GM12864 (cell line): ENCODE measurements at regions not wholly inside any gene's neighbourhood (a gene's known extent, or its start where the extent isn't known, plus 50 kb on each side); places are given as distances from the start of the nearest gene placed in this dataset.
"Not testable (repeated sequence)": the region's sequence is repeated elsewhere in the genome, so short reads cannot be mapped to it uniquely, and the experiment has no call there.

Experiments used
- DNase-seq: peaks from one replicate; pipeline ENCODE4 v3.0.0-alpha.2; 2011; ENCODE audit warnings: low read depth
- H3K4me3 ChIP-seq: 2 replicates; pipeline ENCODE4 v1.5.1; 2011; ENCODE audit warnings: mild to moderate bottlenecking, low read depth, low read length, control low read depth
- CTCF ChIP-seq: IDR thresholded peaks from 2 replicates; pipeline ENCODE4 v1.5.1; 2011; ENCODE audit warnings: low read depth, mild to moderate bottlenecking, moderate library complexity, low read length, control low read depth, inconsistent platforms; ENCODE audit errors: missing control alignments

GRCh38 chr20:53773792-53774401, 180.3 kb upstream of the ZNF217 start:
- no peak for DNase-seq
- TF ChIP-seq CTCF = no peak
- H3K4me3 ChIP-seq = no peak overlapping the region

DNA sequence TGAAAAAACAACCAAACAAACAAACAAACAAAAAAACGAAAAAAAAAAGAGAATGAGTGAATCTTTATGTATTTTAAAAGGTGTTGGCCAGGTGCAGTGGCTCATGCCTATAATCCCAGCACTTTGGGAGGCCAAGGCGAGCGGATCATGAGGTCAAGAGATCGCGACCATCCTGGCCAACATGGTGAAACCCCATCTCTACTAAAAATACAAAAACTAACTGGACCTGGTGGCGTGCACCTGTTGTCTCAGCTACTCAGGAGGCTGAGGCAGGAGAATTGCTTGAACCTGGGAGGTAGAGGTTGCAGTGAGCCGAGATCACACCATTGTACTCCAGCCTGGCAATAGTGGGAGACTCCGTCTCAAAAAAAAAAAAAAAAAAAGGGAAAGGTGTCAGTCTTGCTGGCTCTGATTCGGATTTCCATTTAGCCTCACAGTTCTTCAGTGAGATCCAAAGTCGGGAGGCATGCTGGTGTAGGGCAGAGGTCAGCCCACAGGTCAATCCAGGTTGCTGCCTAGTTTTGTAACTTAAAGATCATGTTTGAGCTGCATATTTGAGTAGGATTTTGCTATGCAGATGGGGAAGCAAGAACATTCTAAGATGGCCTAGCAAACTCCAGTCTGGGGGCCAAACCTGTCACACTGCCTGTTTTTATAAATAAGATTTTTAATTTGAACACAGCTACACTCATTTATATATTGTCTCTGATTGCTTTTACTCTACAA, 179.6 kb upstream of the ZNF217 start:
- not testable (repeated sequence) for H3K4me3 ChIP-seq, DNase-seq

DNA sequence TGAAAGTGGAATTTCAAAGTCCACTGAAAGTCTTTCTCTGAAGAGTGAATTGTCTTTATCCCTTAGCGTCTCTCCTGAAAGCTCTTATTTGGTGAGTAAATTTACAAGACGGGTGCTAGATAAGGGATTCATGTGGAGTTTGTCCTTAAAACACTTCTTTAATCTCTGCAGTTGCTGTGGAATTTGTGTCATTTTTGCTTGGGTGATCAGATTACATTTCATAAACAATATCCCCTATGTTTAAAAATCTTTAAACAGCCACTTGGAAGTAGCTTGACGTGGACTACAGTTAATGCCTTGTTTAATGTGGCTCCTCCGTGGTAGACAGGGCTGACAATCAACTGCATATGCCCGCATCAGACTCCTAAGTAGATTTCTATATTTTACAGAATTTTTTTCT, 175.4 kb upstream of the ZNF217 start:
- no peak for TF ChIP-seq CTCF
- no peak for DNase-seq
- no peak overlapping the region for H3K4me3 ChIP-seq

DNA sequence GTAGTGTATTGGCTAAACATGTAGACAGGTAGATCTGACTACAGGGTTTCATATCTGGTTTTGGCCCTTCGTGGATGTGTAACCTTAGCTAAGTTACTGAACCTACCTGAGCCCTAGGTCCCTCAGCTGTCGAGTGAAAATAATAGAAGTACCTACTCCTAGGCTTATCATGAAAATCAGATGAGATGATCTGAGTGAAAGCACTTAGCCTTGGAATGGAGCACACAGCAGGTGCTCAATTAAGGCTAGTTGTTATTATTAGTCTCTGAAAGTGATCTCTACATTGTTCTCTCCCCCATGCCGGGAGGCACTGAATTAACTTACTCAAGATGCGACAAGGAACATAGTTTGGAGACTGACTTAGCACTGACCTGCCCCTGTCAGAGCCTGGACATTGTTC, 174.7 kb upstream of the ZNF217 start:
- no peak for DNase-seq
- no peak for TF ChIP-seq CTCF
- H3K4me3 ChIP-seq = no peak overlapping the region

GRCh38 chr20:53767206-53767930, 173.7 kb upstream of the ZNF217 start:
- no peak for DNase-seq
- no peak for TF ChIP-seq CTCF
- no peak overlapping the region for H3K4me3 ChIP-seq

GRCh38 chr20:53764415-53764800, 170.8 kb upstream of the ZNF217 start:
- no peak for TF ChIP-seq CTCF
- no peak overlapping the region for H3K4me3 ChIP-seq
- DNase-seq = no peak

DNA sequence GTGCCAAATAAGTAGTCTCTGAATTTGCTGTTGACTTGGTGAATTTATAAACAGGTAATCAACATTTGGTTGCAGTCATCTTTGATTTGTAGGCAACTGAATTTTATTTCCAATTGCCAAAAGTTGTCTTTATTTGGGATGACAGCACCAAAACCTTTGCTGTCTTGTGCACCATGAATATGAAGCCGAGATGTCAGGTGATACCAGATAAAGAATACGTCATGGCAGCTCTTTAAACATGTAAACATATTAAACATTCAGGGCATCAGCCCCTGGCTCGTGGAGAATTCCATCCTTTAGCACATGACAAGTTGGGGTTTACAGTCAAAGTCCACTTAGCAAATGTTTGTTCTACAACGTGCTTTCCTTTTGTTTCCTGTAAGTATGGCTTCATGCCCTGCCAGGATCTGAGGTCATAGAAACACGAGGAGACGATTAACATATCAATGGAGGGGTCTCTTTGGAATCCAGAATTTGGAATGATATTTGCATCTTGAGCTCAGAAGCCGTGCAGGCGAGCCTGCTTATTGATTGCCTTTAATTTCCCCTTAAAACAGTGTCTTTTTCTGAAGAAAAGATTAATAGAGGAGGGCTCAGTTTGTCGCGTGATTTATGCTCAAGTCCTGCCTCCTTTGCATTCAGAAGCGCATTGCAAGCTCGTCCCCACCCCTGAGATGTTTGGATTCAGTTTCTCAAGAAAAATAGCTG, 170.2 kb upstream of the ZNF217 start:
- no peak for TF ChIP-seq CTCF
- DNase-seq = no peak
- H3K4me3 ChIP-seq = no peak overlapping the region

DNA sequence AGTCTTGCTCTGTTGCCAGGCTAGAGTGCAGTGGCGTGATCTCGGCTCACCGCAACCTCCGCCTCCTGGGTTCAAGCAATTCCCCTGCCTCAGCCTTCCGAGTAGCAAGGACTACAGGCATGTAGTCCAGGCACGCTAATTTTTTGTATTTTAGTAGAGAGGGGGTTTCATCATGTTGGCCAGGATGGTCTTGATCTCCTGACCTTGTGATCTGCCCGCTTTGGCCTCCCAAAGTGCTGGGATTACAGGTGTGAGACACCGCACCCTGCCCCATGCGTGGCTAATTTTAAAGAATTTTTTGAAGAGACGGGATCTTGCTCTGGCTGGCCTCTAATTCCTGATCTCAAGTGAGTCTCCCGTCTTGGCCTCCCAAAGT, 168.8 kb upstream of the ZNF217 start:
- H3K4me3 ChIP-seq, DNase-seq: not testable (repeated sequence)
